Upper lobe of left lung (tissue), 4 donors: ENCODE measurements at regions not wholly inside any gene's neighbourhood (a gene's known extent, or its start where the extent isn't known, plus 50 kb on each side); places are given as distances from the start of the nearest gene placed in this dataset.

Source experiments
- POLR2A ChIP-seq, 4 donors: fragments of 450-650 bp; IDR thresholded peaks; one replicate each; pipeline ENCODE4 v1.5.1; 2016 to 2017; ENCODE audit warnings: antibody characterized with exemption in 4 of 4, mild to moderate bottlenecking in 2 of 4
- POLR2AphosphoS5 ChIP-seq, 2 donors: sonication (generic); formaldehyde crosslinking; IDR thresholded peaks; one replicate each; pipeline ENCODE4 v1.5.1; 2017; ENCODE audit warnings: antibody characterized with exemption in 2 of 2
- TF ChIP-seq, protein P1 (sequence below), 6 experiments: fragments of 450-650 bp in 4 of 6; fragments of 200-600 bp in 2 of 6; sonication (generic) in 2 of 6; IDR thresholded peaks; one replicate each; pipeline ENCODE4 v1.5.1; 2016 to 2019; ENCODE audit warnings: antibody characterized with exemption in 6 of 6

DNA sequence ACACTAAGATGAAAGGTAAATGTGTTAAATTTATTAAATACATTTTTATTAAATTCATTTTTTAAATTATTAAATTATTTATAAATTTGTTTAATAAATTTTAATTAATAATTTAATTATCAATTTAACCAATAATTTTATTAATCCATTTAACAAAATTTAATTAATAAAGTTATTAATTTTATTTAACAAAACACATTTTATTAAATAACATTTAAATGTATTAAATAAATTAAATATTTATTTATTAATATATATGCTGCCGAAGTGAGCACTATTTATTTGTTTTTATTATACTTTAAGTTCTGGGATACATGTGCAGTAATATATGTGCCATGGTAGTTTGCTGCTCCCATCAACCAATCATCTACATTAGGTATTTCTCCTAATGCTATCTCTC lies 719.5 kb downstream of the TRIML1 start:
- no peak for TF ChIP-seq POLR2A (IDR thresholded peaks at IDR 0.05)
- TF ChIP-seq, protein P1, sequence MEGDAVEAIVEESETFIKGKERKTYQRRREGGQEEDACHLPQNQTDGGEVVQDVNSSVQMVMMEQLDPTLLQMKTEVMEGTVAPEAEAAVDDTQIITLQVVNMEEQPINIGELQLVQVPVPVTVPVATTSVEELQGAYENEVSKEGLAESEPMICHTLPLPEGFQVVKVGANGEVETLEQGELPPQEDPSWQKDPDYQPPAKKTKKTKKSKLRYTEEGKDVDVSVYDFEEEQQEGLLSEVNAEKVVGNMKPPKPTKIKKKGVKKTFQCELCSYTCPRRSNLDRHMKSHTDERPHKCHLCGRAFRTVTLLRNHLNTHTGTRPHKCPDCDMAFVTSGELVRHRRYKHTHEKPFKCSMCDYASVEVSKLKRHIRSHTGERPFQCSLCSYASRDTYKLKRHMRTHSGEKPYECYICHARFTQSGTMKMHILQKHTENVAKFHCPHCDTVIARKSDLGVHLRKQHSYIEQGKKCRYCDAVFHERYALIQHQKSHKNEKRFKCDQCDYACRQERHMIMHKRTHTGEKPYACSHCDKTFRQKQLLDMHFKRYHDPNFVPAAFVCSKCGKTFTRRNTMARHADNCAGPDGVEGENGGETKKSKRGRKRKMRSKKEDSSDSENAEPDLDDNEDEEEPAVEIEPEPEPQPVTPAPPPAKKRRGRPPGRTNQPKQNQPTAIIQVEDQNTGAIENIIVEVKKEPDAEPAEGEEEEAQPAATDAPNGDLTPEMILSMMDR (IDR thresholded peaks at IDR 0.05), result no peak
- no peak for TF ChIP-seq POLR2AphosphoS5 (IDR thresholded peaks at IDR 0.05)
